ENCODE measurements at regions not wholly inside any gene's neighbourhood (a gene's known extent, or its start where the extent isn't known, plus 50 kb on each side); places are given as distances from the start of the nearest gene placed in this dataset.

DNA sequence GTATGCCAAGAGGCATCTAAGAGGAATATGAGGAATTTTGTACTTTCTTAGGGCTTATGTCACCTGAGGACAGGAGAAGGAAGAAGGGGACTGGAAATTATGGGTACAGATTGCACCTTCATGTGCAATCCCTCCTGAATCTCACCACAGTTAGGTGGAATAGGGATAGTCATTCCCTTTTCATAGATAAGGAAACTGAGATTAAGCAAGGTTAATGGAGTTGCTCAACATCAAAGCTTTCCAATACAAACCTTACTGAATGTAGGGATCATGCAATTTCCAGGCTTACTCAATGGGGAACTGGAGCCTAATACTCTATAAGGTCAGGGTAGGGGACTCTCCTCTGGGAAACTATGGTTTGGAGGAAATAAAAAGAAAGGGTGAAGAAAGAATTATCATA lies 133.0 kb downstream of the C11orf87 start:
- DNase-seq (ENCODE audit: low spot score): no peak

DNA sequence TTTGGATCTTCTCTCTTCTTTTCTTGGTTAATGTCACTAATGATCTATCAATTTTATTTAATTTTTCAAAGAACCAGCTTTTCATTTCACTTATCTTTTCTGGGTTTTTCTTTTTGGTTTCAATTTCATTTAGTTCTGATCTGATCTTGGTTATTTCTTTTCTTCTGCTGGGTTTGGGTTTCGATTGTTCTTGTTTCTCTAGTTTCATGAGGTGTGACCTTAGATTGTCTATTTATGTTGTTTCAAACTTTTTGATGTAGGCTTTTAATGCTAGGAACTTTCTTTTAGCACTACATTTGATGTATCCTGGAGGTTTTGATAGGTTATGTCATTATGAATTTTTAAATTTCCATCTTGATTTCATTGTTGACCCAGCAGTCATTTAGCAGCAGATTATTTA lies 142.3 kb downstream of the C11orf87 start:
- no peak for DNase-seq (ENCODE audit: low spot score)

DNA sequence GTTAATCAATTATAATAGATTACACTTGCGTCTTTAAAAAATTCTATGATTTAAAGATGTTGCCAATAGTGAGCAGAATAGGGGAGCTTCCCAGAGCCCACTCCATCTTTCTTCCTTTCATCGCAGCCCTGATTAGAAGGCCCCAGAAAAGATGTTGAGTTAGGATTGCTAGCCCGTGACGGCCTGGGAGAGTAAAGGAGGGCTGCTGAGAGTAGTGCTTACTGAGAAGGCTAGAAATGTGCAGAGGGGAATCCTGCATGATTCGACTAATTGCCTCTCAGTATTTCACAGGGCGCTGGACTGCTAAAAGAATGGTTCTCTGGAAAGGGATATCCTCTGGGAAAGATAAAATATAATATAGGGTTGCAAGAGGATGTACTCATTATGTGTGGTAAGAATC lies 160.5 kb downstream of the C11orf87 start:
- no peak for DNase-seq (ENCODE audit: low spot score)

DNA sequence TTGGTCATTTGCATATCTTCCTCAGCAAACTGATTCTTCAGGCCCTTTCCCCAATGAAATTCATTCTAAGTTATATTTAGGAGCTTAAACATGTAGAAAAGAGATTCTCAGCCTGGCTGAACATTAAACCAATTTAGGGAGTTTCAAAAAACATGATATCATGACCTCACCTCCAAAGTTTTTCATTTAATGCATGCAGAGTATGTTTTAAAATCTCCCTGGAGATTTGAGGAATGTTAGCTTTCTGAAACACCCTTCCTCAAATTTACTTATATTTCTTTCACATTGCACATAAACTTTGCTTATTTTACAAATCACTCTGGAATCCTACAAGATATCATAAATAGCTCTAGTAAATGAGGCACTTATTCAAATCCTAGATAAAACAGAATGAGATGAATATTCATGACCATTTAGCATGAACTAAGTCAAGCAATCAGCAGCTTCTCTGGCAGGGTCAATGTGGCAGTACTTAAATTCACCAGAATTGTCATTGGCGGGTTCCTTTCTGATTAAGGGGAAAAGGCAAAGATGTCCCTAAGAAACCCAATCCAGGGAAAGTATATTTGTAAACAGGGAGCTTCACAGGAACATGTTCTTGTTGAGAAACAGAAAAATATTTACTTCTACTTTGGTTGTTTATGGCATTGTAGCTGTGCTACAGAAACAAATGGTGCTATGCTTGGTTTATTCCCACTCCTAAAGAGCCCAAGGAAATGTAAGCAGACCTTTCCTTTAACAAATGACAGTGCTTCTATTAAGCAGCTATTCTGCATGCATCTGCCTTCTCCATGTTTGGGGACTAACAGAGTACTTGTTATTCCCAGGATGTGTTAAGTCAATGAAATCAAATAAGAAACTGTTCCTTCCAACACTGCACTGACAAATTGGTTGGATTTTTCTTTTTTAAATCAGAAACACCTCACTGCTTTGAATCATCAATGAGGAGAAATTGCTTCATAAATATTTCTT lies 162.3 kb downstream of the C11orf87 start:
- no peak for DNase-seq (ENCODE audit: low spot score)

DNA sequence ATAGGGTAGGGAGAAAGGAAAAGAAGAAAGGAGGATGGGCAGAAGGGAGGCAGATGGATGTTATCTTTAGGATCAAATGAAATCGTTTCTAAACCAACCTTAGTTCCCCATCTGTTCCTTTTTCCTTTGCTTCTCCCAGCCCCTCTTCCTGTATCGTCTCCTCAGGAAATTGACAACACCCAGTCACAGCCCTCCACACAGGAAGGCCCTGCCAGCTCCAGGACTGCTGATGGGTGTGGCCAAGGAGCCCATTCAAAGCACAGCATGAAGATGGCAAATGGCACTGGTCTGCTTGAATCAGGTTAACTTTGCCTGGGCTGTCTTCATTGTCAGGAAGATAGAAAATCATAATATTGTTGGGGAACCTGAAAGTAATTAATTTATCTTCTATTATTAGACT lies 164.8 kb downstream of the C11orf87 start:
- DNase-seq (ENCODE audit: low spot score): no peak

DNA sequence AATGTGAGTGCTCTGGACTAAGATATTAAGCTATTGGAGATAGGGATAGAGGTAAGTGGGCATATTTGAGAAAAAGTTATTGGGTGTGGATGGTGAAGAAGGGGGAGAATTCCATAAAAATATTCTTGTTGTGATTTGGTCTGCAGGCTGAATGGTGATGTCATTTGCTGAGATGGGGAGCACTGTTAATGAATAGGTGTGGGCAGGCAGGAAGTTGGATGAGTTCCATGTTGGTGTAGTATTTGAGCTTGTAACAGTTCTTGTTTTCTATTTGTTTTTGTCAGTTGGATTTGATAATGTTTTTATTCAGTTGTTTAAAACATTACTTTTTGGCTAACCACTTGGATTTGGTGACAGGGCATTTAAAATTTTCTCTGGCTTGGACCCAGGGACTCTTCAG lies 168.8 kb downstream of the C11orf87 start:
- no peak for DNase-seq (ENCODE audit: low spot score)

DNA sequence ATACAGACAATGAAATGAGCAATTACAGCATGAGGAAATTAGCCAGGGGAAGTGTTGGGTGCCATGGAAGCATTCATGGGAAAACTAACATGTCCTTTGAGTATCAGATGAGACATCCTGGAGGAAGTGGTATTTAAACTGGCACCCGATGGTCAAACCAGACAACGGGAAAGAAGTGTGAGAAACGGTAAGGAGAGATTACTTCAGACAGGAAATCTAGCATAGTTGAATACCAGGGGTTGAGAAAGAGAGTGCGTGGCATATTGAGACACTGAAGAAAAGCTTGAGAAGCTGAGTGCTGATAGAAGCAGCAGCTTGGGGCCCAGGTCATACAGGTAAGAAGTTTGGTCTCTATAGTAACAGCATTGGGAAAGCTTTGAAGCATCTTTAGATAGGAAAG lies 175.3 kb downstream of the C11orf87 start:
- DNase-seq (ENCODE audit: low spot score): no peak

DNA sequence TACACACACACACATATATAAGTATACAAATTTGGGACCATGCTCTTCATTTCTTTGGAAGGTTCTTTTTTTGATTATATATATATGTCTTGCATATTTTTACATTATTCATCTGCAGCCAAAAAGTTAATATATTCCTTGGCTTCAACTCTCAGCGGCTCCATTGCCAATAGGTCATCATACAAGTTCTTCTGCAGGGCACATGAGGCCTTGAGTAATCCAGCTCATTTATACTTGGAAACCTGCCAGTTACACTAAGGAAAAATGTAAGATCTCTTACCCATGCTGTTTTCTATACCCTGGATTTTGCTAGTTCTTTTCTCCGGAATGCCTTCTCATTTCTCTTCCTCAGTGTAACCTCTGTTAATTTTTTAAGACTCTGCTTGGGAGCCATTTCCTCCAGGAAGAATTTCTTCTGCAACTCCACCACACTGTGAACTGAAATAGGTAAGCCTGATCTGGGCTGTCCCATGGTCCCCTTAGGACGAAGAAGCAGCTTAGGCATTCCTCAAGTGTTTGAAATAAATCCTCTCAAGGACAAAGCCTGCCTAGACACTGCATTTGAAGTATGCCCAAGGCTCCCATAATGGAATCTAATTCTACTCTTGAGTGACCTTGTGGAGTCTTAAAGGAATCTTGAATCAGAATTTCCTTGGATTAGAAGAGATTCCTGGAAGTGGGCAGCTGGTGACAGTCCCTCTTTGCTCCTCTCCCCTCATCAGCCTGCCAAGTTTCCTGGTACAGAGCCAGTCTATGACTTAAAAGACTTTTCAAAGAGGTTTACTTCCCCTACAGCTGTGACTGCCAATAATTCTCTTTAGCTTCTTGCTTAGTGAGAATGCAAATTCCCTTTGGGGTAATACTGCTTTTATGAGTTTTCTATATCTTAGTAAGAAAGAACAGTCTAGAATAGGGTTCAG lies 182.8 kb downstream of the C11orf87 start:
- DNase-seq (ENCODE audit: low spot score): no peak

DNA sequence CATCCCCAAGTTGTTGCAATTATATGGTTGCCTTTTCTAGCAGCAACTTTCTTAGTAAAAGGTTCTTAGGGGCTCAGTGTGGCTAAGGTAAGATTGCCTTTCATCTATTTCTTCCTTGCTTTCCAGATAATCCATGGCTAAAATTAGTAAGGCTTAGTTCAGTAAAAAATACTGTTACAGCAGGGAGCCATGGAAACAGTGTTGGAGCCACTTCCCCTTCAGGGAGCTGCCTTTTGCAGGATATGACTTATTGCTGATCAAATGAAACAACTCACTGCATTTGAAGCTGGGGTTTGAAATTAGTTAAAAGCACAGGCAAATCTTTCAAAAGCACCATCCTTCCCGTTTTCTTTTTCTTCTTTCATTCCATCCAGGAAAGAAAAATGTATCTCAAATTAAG lies 184.3 kb downstream of the C11orf87 start:
- DNase-seq (ENCODE audit: low spot score): no peak

DNA sequence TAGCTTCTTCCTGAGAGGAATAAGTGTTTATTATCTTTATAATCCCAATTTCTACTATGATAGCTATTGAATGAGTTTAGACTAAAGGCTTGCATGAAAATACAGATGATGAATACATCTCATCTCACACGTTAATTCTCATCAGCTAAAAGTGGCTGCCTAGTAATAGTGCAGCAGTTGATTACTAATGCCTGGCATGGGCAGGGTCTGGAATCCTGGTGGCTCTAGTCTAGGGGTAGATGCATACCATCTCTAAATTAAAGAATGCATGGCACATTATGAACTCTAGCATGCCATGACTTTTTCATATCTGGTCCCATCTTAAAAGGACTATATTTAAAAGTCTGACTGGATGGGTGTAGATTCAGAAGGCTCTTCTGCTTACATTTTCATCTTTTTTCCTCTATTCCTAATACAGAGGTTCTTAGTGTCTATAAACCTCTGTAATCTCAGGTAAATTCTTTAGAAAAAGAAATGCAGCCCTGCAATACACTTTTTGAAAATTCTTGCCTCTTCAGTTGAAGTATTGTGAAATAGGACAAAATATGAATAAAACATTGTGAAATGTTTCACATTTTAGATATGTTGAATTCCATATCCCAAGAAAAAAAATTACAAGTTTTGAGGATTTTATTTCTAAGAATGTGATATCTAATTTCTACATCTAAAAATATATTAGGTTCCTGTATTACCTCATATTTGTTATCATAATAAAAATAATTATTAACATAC lies 187.6 kb downstream of the C11orf87 start:
- no peak for DNase-seq (ENCODE audit: low spot score)

DNA sequence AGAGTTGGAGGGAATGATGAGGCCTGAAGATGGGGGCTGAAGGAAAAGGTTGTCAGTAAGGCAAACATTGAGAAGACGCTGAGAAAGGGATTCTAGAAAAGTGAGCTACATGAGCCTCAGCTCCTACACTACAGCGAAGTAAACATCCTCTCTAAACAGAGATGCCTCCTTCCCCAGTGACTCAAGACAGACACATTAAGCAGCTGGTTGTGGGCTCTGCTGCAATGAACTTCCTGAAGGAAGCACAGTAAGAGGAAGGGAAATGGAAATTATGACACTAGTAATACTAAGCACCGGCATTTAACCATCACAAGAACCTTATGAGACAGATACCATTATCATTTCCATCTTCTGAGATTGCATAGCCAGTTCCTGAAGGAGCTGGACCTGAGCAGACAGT lies 190.5 kb downstream of the C11orf87 start:
- DNase-seq (ENCODE audit: low spot score): no peak

DNA sequence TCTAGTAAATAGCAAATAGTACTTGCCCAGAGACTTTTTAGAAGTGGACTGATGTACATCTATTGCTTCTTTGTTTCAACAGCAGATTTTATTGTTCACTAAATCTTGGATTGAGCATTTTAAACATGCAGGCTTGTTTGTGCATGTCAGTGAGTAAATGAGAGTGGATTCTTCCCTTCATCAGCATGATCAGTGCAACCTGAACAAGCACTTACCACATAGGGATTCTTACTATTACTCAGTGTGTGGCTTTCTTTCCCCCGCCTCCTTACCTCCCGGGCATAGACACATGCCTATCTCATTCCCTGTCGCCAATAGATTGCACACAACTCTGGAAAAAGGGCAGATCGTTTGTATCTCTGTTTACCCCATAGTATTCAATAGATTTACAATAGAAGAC lies 197.5 kb downstream of the C11orf87 start:
- DNase-seq (ENCODE audit: low spot score): no peak

DNA sequence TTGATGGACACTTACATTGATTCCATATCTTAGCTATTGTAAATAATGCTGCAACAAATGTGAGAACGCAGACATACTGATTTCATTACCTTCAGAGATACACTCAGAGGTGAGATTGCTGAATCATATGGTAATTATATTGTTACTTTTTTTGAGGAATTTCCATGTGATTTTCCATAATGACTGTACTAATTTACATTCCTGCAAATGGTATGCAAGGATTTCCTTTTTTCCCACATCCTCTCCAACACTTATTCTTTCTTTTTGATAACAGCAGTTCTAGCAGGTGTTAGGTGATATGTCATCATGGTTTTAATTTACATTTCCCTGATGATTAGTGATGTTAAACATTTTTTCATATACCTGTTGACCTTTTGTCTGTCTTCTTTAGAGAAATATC lies 207.7 kb downstream of the C11orf87 start:
- DNase-seq (ENCODE audit: low spot score): no peak

DNA sequence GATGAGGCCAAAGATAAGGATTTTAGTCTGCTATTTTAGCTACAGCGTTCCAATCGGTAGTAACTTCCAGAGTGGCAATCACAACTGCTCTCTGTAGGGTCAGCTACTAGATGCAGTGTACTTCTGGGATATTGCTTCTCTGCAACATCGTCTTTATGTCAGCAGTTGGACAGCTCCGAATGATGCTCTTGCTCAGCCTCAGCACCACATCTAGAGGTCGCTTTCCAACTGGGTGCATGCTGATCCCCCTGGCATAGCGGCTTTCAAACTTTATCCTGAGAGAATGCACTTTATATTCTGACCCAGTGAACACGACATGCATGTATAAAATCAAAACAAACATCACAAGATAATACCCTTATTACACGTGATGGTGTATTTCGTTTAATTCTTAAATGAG lies 219.6 kb downstream of the C11orf87 start:
- DNase-seq (ENCODE audit: low spot score): peak; percentile 10

DNA sequence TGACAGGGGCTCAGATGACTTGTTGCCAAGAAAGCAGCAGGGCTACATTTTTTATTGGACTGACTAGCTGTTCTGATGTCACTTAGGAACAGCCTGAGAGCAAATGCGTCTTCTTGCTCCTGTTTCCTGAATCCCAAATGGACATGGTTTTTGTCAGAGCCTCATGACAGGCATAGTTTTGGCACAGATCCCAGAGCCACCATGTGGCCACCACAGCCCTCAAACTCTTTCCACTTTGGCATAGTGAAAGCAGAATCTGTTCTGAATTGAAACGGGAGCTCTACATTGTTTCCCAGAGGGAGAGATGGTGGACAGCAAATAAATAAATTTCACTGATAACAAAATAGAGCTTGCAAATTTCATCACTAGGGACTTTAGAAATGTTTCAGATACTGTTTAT lies 222.2 kb downstream of the C11orf87 start:
- no peak for DNase-seq (ENCODE audit: low spot score)

DNA sequence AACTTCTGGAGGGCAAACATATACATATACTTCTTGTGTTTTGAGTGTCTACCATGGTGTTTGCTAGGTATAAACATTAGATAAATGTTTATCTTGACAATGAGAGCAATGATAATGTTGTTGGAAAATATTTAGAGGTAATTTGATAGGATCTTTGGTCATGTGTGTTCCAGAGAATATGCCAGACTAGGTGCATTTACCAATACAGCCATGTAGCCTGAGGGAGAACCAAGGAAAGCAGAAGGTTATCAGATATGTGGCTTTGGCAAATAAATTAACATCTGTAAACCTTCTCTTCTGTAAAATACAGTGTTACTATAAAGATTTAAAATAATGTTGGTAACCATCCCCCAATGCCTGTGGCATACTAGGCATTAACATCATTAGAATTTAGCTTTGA lies 226.8 kb downstream of the C11orf87 start:
- no peak for DNase-seq (ENCODE audit: low spot score)

DNA sequence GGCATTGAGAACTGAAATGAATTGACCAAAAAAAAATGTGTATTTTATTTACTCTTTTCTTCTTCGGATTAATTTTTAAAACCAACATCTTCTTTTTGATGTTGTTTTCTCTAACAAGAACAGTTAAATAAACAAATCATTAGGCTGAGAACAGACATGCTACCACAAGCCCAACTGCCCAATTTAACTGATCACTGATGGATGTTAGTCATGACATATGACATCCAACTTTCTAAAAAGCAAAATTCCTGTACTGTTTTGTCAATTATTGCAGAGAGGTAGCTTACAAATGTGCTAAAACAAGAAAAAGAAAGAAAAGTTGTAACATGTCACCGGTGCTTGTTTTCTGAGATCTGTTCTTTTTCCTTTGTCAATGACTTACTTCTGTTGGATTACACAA lies 232.1 kb downstream of the C11orf87 start:
- no peak for DNase-seq (ENCODE audit: low spot score)

DNA sequence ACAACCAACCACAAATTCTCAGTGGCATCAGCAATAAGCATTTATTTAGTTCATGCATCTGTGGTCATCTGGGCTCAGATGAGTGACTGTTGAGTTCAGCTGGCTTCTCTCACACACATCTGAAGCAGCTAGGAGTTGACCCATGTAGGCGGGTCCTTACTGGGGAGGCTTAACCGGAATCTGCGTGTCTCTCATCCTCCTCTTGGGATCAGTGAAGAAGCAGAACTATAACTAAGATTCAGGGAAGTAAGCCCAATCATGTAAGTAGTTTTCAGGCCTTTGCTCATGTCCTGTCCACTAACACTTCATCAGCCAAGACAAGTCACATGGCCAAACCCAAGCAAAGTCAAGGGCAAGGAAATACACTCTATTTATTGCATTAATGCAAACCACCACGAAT lies 236.2 kb downstream of the C11orf87 start:
- DNase-seq (ENCODE audit: low spot score): no peak

DNA sequence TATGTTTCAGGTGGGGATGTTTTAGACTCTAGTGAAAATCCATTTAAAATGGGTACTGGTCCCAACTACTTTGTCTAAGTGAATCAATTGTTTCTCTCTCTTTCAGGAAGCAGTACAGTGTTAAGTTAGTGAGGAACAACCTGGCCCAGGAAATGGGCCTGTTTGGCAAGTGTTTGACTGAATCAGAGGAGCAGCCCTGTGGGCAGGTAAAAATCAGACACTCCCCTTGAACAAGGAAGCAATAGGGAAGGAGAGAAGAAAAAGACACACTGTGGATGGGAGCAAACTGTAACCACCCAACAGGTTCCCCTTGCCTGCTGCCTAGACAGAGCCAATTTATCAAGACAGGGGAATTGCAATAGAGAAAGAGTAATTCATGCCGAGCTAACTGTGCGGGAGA lies 245.7 kb downstream of the C11orf87 start:
- no peak for DNase-seq (ENCODE audit: low spot score)

DNA sequence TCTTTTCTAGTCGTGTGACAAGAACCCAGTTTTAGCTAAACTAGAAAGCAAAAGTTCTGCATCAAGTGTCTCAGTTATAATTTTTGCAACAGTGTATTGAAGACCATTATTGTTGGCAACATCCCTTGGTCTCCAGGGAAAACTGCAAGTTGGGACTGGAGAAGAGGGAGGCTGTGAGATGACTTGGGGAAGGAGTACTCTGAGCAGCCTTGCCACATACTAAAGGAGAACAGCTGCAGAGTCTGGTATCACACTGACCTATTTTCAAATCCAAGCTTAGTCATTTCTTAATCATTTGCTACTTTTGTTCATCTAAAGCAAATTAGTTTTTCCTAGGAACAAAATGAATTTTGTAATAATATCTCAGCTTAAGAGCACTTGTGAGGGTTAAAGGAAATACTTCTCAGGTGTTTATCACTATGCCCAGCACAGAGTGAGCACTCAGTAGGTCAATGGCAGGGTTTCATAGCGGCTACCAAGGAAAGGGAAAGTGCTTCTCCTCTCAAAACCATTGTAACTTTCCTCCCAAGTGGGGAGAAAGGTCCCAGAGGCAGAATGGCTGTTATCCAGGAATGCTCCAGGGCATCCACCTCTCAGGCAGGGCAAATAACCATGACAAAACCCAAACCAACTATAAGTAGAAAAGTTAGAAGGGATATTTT lies 247.1 kb downstream of the C11orf87 start:
- DNase-seq (ENCODE audit: low spot score): no peak

DNA sequence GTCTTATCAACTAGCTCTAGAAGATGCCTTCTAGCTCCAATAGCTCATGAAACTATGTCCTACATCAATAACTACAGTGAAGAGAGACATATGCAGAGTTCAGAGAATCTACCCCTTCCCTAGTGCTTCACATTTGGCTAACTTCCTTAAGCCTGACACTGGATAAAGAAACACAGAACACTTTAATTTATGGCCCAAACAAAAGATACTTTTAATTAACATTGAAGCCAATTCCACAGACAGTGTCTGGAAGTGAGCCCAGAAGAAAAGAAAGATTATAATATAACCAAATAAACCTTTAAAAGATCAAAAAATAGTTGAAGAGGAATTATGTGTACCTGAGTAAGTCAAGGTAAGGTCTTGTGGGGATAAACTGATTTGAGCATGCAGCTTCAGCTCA lies 255.2 kb downstream of the C11orf87 start:
- no peak for DNase-seq (ENCODE audit: low spot score)

DNA sequence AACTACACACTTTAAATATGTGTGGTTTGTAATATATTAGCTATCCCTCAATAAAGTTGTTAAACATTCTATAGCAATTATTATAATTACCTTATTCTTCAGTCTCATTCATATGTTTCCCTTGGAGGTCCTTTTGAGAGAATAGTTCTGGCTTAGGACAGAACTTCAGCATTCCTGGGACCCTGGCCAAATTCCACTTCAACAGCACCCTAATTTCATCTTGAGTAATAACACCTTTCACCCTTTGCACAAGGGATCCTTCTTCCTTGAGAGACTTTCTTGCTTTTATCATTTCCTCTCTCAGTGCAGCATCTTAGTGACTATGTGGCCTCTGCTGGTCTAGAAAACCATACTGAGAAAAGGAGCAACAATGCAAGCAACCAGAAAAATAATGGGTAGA lies 255.9 kb downstream of the C11orf87 start:
- no peak for DNase-seq (ENCODE audit: low spot score)
